HepG2 (cell line): ENCODE measurements at regions not wholly inside any gene's neighbourhood (a gene's known extent, or its start where the extent isn't known, plus 50 kb on each side); places are given as distances from the start of the nearest gene placed in this dataset.

Experiments
- ATAC-seq: fragments of 200-7000 bp; cut with Tn5 transposase; 3 replicates; pipeline ENCODE4 v1.9.1; 2020; ENCODE audit warnings: mild to moderate bottlenecking, moderate library complexity
- BruUV-seq: library from RNA; stranded (reverse); fragments of 400-500 nt; replicated peaks from 2 replicates; lab custom pipeline; 2021; lab: Mats Ljungman, UMichigan
- CTCF ChIA-PET: fragments of 300-600 bp; formaldehyde crosslinking; extraction: SDS; loops from one replicate; lab custom pipeline; 2021; ENCODE audit warnings: low total read pairs, inconsistent platforms, low intra/inter-chr PET ratio; lab: Yijun Ruan, JAX
- POLR2A ChIA-PET: fragments of 350-600 bp; sonication (Branson Sonifier 250); formaldehyde crosslinking; loops from one replicate; lab custom pipeline; 2020; ENCODE audit warnings: antibody characterized with exemption, inconsistent platforms; lab: Yijun Ruan, JAX
- DNase-seq: peaks from one replicate; pipeline ENCODE4 v3.0.0-alpha.2; 2015; ENCODE audit warnings: low spot score
- FAIRE-seq: peaks from 3 replicates; lab custom pipeline; 2011; peaks lifted over from hg19 to GRCh38; lab: Jason Lieb, UNC
- H2AFZ ChIP-seq: one replicate; pipeline ENCODE4 v1.6.1; 2011; ENCODE audit warnings: low read length, inconsistent platforms
- H3K27ac ChIP-seq: fragments of 300-600 bp; 3 replicates; pipeline ENCODE4 v1.8.0; 2011; ENCODE audit warnings: mixed run types, mild to moderate bottlenecking, mixed read lengths, low read length, inconsistent platforms; ENCODE audit not compliant: insufficient read depth; ENCODE audit errors: extremely low read length
- H3K27me3 ChIP-seq, 2 experiments: fragments of 200-600 bp in 1 of 2; 2 replicates in 1 of 2; 3 replicates in 1 of 2; pipeline versions ENCODE4 v1.6.0 to v1.8.0; 2011; ENCODE audit warnings: low read length in 2 of 2, mild to moderate bottlenecking in 2 of 2, moderate library complexity in 2 of 2, inconsistent platforms in 1 of 2; ENCODE audit not compliant: insufficient read depth in 2 of 2, control insufficient read depth in 1 of 2
- H3K36me3 ChIP-seq, 2 experiments: fragments of 200-600 bp in 1 of 2; replicated peaks in 1 of 2; 2 replicates in 1 of 2; 3 replicates in 1 of 2; pipeline versions ENCODE4 v1.5.1 to v1.8.0; 2011; ENCODE audit warnings: low read length in 2 of 2, inconsistent platforms in 1 of 2; ENCODE audit not compliant: insufficient read depth in 2 of 2, control insufficient read depth in 1 of 2
- H3K4me1 ChIP-seq: 2 replicates; pipeline ENCODE4 v1.5.1; 2012; ENCODE audit warnings: low read length, inconsistent platforms; ENCODE audit not compliant: insufficient read depth
- H3K4me2 ChIP-seq: 2 replicates; pipeline ENCODE4 v1.6.0; 2011; ENCODE audit warnings: low read depth, low read length, inconsistent platforms
- H3K4me3 ChIP-seq, 3 experiments: fragments of 200-600 bp in 1 of 3; sonication (generic), shearing (Covaris generic) in 1 of 3; replicated peaks in 1 of 3; 2 replicates each; pipeline ENCODE4 v1.5.1; 2011 to 2016; ENCODE audit warnings: low read length in 3 of 3, inconsistent platforms in 2 of 3, low read depth in 2 of 3, mild to moderate bottlenecking in 2 of 3, control low read depth in 1 of 3, mixed read lengths in 1 of 3; ENCODE audit not compliant: insufficient read depth in 1 of 3
- H3K79me2 ChIP-seq: one replicate; pipeline ENCODE4 v1.6.1; 2011; ENCODE audit warnings: low read length, inconsistent platforms; ENCODE audit not compliant: insufficient read depth
- H3K9ac ChIP-seq: 2 replicates; pipeline ENCODE4 v1.6.0; 2011; ENCODE audit warnings: mild to moderate bottlenecking, low read depth, low read length, inconsistent platforms; ENCODE audit not compliant: insufficient read depth
- H3K9me3 ChIP-seq: 2 replicates; pipeline ENCODE4 v1.5.1; 2012; ENCODE audit warnings: mild to moderate bottlenecking, low read length
- H4K20me1 ChIP-seq: 2 replicates; pipeline ENCODE4 v1.6.0; 2011; ENCODE audit warnings: inconsistent platforms, mild to moderate bottlenecking, low read length, moderate library complexity; ENCODE audit not compliant: insufficient read depth
- GLI4 ChIP-seq: sonication (generic); formaldehyde crosslinking; IDR thresholded peaks from 2 replicates; pipeline ENCODE4 v1.5.1; 2020; ENCODE audit warnings: missing genetic modification reagents, mild to moderate bottlenecking, moderate library complexity, borderline replicate concordance
- HNRNPK ChIP-seq: fragments of 200-400 bp; formaldehyde crosslinking; IDR thresholded peaks from 2 replicates; pipeline ENCODE4 v1.6.1; 2018; ENCODE audit warnings: low read length, low read depth, moderate library complexity, mild to moderate bottlenecking; ENCODE audit not compliant: poor library complexity, severe bottlenecking
- MBNL3 ChIP-seq: fragments of 250-450 bp; sonication (Bioruptor Pico); conservative IDR thresholded peaks from 2 replicates; pipeline ENCODE4 v1.8.0; 2022; ENCODE audit warnings: mild to moderate bottlenecking, inconsistent platforms
- MIXL1 ChIP-seq: IDR thresholded peaks from 2 replicates; pipeline ENCODE4 v1.6.1; 2016
- PCBP1 ChIP-seq: fragments of 200-400 bp; formaldehyde crosslinking; IDR thresholded peaks from 2 replicates; pipeline ENCODE4 v1.6.1; 2017; ENCODE audit warnings: mild to moderate bottlenecking, low read depth, low read length, borderline replicate concordance
- PCBP2 ChIP-seq: fragments of 200-400 bp; formaldehyde crosslinking; optimal IDR thresholded peaks from 2 replicates; pipeline ENCODE3; 2018; ENCODE audit warnings: low read length, low read depth; ENCODE audit not compliant: poor library complexity, severe bottlenecking
- WGBS: methylation state at CpG from one replicate; pipeline ENCODE4 v1.1.6; 2017; ENCODE audit warnings: low lambda C conversion rate; 5-methylcytosine and 5-hydroxymethylcytosine counted together
- in situ Hi-C: cut with HindIII; loops from 2 replicates; pipeline ENCODE4 v1.10.0; 2017; ENCODE audit warnings: low pct_unique_long_range_greater_than_20kb; ENCODE audit not compliant: extremely low pct_ligation_motif_present
- intact Hi-C: fragments of 100-400 bp; cut with micrococcal nuclease; formaldehyde crosslinking; loops from one replicate; pipeline ENCODE4 v1.10.0; 2022; ENCODE audit not compliant: unreplicated experiment

DNA sequence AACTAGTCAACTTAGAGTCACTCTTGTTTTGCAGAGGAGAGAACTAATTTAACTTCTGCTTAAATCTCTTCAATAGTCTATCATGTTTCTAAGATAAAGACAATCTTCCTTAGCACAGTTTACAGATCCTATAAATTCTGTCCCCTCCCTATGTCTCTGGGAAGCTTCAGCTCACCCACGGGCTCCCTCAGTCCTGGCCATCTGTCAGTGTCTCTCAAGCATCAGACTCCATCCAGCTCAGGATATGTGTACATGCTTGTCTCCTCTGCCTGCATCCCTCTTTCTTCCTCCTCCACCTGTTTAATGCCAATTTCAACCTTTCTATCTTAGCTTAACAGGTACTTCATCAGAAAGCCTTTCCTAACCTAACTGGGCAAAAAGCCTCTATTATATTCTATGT is 177.1 kb upstream of the PTER start:
- intact Hi-C loops: no loop called here
- Histone ChIP-seq H3K36me3 (no peaks in the 10 kb centered on the region), H2AFZ (no peak overlapping the region), H3K27ac (no peak overlapping the region), H4K20me1 (no peaks in the 10 kb centered on the region), H3K4me1 (no peaks in the 10 kb centered on the region), H3K79me2 (no peaks in the 10 kb centered on the region), H3K4me2 (no peak overlapping the region), H3K9ac (no peak overlapping the region), H3K9me3 (peaks cover 16% of the 10 kb centered on the region), H3K4me3 (no peak overlapping the region), H3K27me3 (no peaks in the 10 kb centered on the region; a peak in 1 of 5 replicates)
- ATAC-seq: no peak
- FAIRE-seq: no peak
- in situ Hi-C loops: no loop called here
- POLR2A ChIA-PET: no interaction called here
- WGBS: 0% methylated on average over 1 of the region's 1 CpG
- DNase-seq: no peak
- BruUV-seq: no TSS peak
- CTCF ChIA-PET: no interaction called here
- no peak for TF ChIP-seq MBNL3 (CRISPR knock-in tag)
- no peak for TF ChIP-seq MIXL1

DNA sequence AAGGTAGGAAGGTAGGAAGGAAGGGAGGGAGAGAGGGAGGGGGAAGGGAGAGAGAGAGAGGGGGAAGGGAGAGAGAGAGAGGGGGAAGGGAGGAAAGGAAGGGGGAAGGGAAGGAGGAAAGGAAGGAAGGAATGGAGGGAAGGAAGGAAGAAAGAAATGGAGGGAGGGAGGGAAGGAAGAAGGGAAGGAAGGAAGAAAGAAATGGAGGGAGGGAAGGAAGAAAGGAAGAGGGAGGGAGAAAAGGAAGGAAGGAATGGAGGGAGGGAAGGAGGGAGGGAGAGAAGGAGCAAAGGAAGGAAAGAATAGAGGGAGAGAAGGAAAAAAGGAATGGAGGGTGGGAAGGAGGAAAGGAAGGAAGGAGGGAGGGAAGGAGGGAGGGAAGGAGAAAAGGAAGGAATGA is 176.4 kb upstream of the PTER start:
- intact Hi-C loops: no loop called here
- Histone ChIP-seq H4K20me1 (no peaks in the 10 kb centered on the region), H3K4me1 (no peaks in the 10 kb centered on the region), H3K27me3 (no peaks in the 10 kb centered on the region), H3K9ac (no peak overlapping the region), H3K9me3 (peaks cover 16% of the 10 kb centered on the region), H2AFZ (no peak overlapping the region), H3K79me2 (no peaks in the 10 kb centered on the region), H3K4me3 (no peak overlapping the region), H3K4me2 (no peak overlapping the region), H3K27ac (no peak overlapping the region), H3K36me3 (no peaks in the 10 kb centered on the region)
- ChIA-PET POLR2A (no interaction called here), CTCF (no interaction called here)
- in situ Hi-C loops: no loop called here
- BruUV-seq: no TSS peak
- ATAC-seq: no peak
- no peak for FAIRE-seq
- TF ChIP-seq PCBP2 (peak; percentile 79), GLI4 (no peak), PCBP1 (0 out of 2 replicates have a peak, but pooled peaks have one; percentile 36), HNRNPK (peak; percentile 74)
- no peak for DNase-seq
